Activated T-cell treated with anti-CD3 and anti-CD28 coated beads, Interleukin-2, amount 50 U/mL, for 1 hour (primary cell): ENCODE measurements at regions not wholly inside any gene's neighbourhood (a gene's known extent, or its start where the extent isn't known, plus 50 kb on each side); places are given as distances from the start of the nearest gene placed in this dataset.
"Not testable (repeated sequence)": the region's sequence is repeated elsewhere in the genome, so short reads cannot be mapped to it uniquely, and the experiment has no call there.

ENCODE experiments used
- DNase-seq: peaks from one replicate; pipeline ENCODE4 v3.0.0-alpha.2; 2020

DNA sequence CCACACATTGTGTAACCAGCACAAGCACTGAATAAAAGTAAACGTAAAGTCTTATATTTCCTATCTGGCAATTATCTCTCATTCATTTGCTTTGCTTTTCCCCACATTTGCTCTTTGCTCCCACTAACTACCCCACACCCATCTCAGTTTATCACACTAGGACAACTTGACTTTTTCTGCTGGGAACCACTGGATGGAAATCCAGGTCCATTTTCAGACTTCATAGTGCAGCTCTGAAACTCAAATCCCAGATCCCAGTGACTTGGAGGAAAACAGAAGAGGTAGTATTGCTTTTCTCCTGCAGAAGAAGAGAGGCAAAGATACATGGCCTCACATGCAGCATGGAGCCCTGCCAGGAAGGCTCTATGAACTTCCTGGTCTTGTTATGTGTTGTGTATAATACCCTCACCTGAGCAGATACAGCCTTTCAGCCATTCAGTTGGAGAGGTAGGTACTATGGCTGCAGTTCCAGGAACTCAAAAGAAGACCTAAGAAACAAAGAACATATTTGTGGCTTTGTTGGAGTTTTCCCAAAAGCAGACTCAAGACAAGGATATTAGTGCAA lies 90.0 kb upstream of the NIPBL start:
- DNase-seq, result no peak

- DNase-seq, result no peak
Measured at GRCh38 chr5:36787365-36788093, 89.0 kb upstream of the NIPBL start.

GRCh38 chr5:36790847-36791246 lies 85.7 kb upstream of the NIPBL start:
- DNase-seq, result no peak

GRCh38 chr5:36792560-36793180 lies 83.9 kb upstream of the NIPBL start:
- DNase-seq, result no peak

DNA sequence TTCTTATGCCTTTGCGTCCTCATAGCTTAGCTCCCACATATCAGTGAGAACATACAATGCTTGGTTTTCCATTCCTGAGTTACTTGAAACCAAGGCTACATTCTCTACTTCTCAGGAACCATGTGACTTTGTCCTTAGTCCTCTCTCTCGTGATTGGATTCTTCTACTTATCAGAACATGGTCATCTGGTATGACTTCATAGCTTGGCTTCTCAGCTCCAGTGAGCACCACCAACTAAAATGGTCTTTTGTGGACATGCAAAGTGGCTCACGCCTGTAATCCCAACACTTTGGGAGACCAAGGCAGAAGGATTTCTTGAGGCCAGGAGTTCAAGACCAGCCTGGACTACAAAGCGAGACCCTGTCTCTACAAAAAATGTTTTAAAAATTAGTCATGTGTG lies 81.2 kb upstream of the NIPBL start:
- DNase-seq, result no peak

DNA sequence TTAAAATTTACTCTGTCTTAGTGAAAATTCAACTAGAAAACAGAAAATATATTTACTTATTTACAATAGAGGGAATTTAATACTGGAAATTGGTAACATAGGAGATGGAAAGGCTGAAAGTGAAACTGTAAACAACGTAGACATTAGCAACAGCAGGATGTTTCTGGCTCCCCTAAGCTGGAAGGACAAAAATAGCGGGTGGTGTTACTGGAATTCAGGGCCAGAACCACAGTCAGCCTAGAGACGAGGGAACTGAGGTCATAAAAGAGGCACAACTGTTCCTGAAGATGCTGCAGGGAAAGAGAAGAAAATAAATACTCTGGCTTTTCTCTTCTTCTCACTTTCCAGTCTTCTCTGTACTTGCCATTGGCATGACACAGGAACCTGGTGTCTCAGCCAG lies 80.4 kb upstream of the NIPBL start:
- DNase-seq, result no peak

DNA sequence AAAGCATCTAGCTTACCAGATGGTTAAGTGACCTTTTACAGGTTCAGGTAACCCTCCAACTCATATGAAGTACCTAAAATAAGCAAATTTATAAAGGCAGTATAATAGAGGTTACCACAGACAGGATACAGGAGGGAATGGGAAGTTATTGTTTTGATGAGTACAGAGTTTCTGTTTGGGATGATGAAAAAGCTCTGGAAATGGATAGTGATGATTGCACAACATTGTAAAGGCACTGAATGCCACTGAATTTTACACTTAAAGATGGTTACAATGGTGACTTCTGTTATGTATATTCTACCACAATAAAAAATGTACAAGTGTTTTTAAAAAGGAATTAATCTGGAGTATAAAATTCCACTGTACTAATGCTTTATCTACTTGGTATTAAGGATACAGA lies 75.0 kb upstream of the NIPBL start:
- DNase-seq, result no peak

GRCh38 chr5:36802187-36802586 lies 74.4 kb upstream of the NIPBL start:
- no peak for DNase-seq

DNA sequence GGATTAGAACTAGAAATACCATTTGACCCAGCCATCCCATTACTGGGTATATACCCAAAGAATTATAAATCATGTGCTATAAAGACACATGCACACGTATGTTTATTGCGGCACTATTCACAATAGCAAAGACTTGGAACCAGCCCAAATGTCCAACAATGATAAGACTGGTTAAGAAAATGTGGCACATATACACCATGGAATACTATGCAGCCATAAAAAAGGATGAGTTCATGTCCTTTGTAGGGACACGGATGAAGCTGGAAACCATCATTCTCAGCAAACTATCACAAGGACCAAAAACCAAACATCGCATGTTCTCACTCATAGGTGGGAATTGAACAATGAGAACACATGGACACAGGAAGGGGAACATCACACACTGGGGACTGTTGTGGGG lies 63.3 kb upstream of the NIPBL start:
- not testable (repeated sequence) for DNase-seq

DNA sequence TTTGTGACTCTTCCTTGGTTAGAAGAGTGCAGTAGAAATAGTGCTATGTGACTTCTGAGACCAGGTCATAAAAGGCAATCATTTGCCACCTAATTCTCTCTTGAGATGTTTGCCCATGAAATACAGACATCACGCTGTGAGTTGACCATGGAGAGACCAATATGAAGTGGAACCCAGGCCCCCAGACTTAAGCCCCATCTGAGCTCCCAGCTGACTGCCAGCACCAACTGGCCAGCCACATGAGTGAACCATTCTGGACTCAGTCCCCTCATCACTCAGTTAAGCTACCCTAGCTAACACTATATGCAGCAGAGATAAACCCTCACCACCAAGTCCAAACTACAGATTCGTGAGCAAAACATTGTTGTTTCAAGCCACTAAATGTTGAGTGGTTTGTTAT lies 60.7 kb upstream of the NIPBL start:
- no peak for DNase-seq

GRCh38 chr5:36820900-36821299 lies 55.7 kb upstream of the NIPBL start:
- no peak for DNase-seq

DNA sequence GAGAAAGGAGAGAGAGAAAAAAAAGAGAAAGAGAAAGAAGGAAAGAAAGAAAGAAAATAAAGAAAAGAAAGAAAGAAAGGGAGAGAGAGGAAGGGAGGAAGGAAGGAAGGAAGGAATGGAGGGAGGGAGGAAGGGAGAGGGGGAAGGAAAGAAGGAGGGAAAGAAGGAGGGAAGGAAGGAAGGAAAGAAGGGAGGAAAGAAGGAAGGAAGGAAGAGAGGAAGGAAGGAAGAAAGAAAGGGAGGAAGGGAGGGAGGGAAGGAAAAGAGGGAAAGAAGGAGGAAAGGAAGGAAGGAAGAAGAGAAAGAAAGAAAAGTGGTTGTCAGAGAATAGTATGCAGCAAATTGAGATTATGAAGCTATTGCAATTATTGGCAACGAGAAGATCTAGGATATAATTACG lies 49.9 kb upstream of the NIPBL start:
- DNase-seq, result no peak
